Urinary bladder (tissue), 3 donors: ENCODE measurements at regions not wholly inside any gene's neighbourhood (a gene's known extent, or its start where the extent isn't known, plus 50 kb on each side); places are given as distances from the start of the nearest gene placed in this dataset.

Experiments used
- DNase-seq: peaks from one replicate; pipeline ENCODE4 v3.0.0-alpha.2; 2015; ENCODE audit errors: extremely low spot score
- H3K27ac ChIP-seq: one replicate; pipeline ENCODE4 v1.5.1; 2013; ENCODE audit warnings: low read depth, mild to moderate bottlenecking, moderate library complexity
- H3K36me3 ChIP-seq: one replicate; pipeline ENCODE4 v1.6.1; 2013; ENCODE audit warnings: mild to moderate bottlenecking, moderate library complexity; ENCODE audit not compliant: insufficient read depth
- H3K4me1 ChIP-seq: one replicate; pipeline ENCODE4 v1.6.1; 2013; ENCODE audit warnings: mild to moderate bottlenecking, moderate library complexity; ENCODE audit not compliant: insufficient read depth
- H3K4me3 ChIP-seq: one replicate; pipeline ENCODE4 v1.5.1; 2013; ENCODE audit warnings: low read depth, low read length
- WGBS: extraction: QIAGEN DNeasy Blood & Tissue Kit; methylation state at CpG from one replicate; pipeline ENCODE4 v1.1.7; 2013; 5-methylcytosine and 5-hydroxymethylcytosine counted together
- donor health status: healthy with polysubstance abuse.
- donor health status: healthy.

- Histone ChIP-seq H3K36me3 (no peaks in the 10 kb centered on the region), H3K27ac (peak overlapping the region; percentile 16), H3K4me1 (peaks cover 1% of the 10 kb centered on the region), H3K4me3 (no peak overlapping the region)
- 48% methylated on average over 7 of the region's 7 CpGs for WGBS
- no peak for DNase-seq
Observed at GRCh38 chr21:35208810-35209517, 159.9 kb upstream of the RUNX1 start.

- DNase-seq = no peak
- no peak overlapping the region for H3K27ac ChIP-seq
- no peaks in the 10 kb centered on the region for H3K36me3 ChIP-seq
- H3K4me1 ChIP-seq = peaks cover 1% of the 10 kb centered on the region
- no peak overlapping the region for H3K4me3 ChIP-seq
- 58% methylated on average over 10 of the region's 10 CpGs for WGBS
Observed at GRCh38 chr21:35208104-35208503, 159.0 kb upstream of the RUNX1 start.

GRCh38 chr21:35207322-35207721 is 158.2 kb upstream of the RUNX1 start:
- no peak for DNase-seq
- peaks cover 1% of the 10 kb centered on the region for H3K4me1 ChIP-seq
- H3K36me3 ChIP-seq = no peaks in the 10 kb centered on the region
- H3K4me3 ChIP-seq = no peak overlapping the region
- 87% methylated on average over 9 of the region's 9 CpGs for WGBS
- no peak overlapping the region for H3K27ac ChIP-seq

GRCh38 chr21:35206141-35207125 is 157.3 kb upstream of the RUNX1 start:
- DNase-seq = no peak
- peak overlapping the region; percentile 40 for H3K27ac ChIP-seq
- no peak overlapping the region for H3K4me3 ChIP-seq
- H3K36me3 ChIP-seq = no peaks in the 10 kb centered on the region
- WGBS = 60% methylated on average over 11 of the region's 11 CpGs
- peaks cover 1% of the 10 kb centered on the region for H3K4me1 ChIP-seq

GRCh38 chr21:35204850-35205541 is 155.9 kb upstream of the RUNX1 start:
- DNase-seq = peak; percentile 89
- Histone ChIP-seq H3K27ac (no peak overlapping the region), H3K4me1 (peaks cover 1% of the 10 kb centered on the region), H3K36me3 (no peaks in the 10 kb centered on the region), H3K4me3 (no peak overlapping the region)
- WGBS = 16% methylated on average over 19 of the region's 19 CpGs

- WGBS = 90% methylated on average over 7 of the region's 7 CpGs
Observed at GRCh38 chr21:35204125-35204524, 155.0 kb upstream of the RUNX1 start.

GRCh38 chr21:35203093-35203977 is 154.2 kb upstream of the RUNX1 start:
- no peak overlapping the region for H3K27ac ChIP-seq
- WGBS = 44% methylated on average over 11 of the region's 11 CpGs
- DNase-seq = no peak
- no peaks in the 10 kb centered on the region for H3K36me3 ChIP-seq
- H3K4me1 ChIP-seq = no peaks in the 10 kb centered on the region
- H3K4me3 ChIP-seq = no peak overlapping the region

More at GRCh38 chr21:35204125-35204524, 155.0 kb upstream of the RUNX1 start:
- Histone ChIP-seq H3K27ac (no peak overlapping the region), H3K4me1 (no peaks in the 10 kb centered on the region), H3K36me3 (no peaks in the 10 kb centered on the region), H3K4me3 (no peak overlapping the region)
- no peak for DNase-seq

- no peak overlapping the region for H3K27ac ChIP-seq
- no peak overlapping the region for H3K4me3 ChIP-seq
- no peak for DNase-seq
- no peaks in the 10 kb centered on the region for H3K36me3 ChIP-seq
- no peaks in the 10 kb centered on the region for H3K4me1 ChIP-seq
Observed at GRCh38 chr21:35202431-35202830, 153.3 kb upstream of the RUNX1 start.

GRCh38 chr21:35201799-35202198 is 152.7 kb upstream of the RUNX1 start:
- H3K27ac ChIP-seq = no peak overlapping the region
- no peaks in the 10 kb centered on the region for H3K4me1 ChIP-seq
- H3K36me3 ChIP-seq = no peaks in the 10 kb centered on the region
- no peak overlapping the region for H3K4me3 ChIP-seq
- no peak for DNase-seq

GRCh38 chr21:35201288-35201687 is 152.2 kb upstream of the RUNX1 start:
- no peaks in the 10 kb centered on the region for H3K4me1 ChIP-seq
- H3K27ac ChIP-seq = no peak overlapping the region
- no peaks in the 10 kb centered on the region for H3K36me3 ChIP-seq
- H3K4me3 ChIP-seq = no peak overlapping the region
- 93% methylated on average over 2 of the region's 2 CpGs for WGBS
- DNase-seq = no peak

- no peak overlapping the region for H3K27ac ChIP-seq
- no peaks in the 10 kb centered on the region for H3K4me1 ChIP-seq
- 93% methylated on average over 1 of the region's 1 CpG for WGBS
- DNase-seq = no peak
- H3K36me3 ChIP-seq = no peaks in the 10 kb centered on the region
- H3K4me3 ChIP-seq = no peak overlapping the region
Observed at GRCh38 chr21:35199733-35200015, 150.6 kb upstream of the RUNX1 start.

- H3K4me3 ChIP-seq = no peak overlapping the region
- no peaks in the 10 kb centered on the region for H3K36me3 ChIP-seq
- H3K4me1 ChIP-seq = no peaks in the 10 kb centered on the region
- no peak overlapping the region for H3K27ac ChIP-seq
- 93% methylated on average over 6 of the region's 6 CpGs for WGBS
- DNase-seq = no peak
Observed at GRCh38 chr21:35198982-35199732, 150.1 kb upstream of the RUNX1 start.
